ENCODE measurements at regions not wholly inside any gene's neighbourhood (a gene's known extent, or its start where the extent isn't known, plus 50 kb on each side); places are given as distances from the start of the nearest gene placed in this dataset.

DNA sequence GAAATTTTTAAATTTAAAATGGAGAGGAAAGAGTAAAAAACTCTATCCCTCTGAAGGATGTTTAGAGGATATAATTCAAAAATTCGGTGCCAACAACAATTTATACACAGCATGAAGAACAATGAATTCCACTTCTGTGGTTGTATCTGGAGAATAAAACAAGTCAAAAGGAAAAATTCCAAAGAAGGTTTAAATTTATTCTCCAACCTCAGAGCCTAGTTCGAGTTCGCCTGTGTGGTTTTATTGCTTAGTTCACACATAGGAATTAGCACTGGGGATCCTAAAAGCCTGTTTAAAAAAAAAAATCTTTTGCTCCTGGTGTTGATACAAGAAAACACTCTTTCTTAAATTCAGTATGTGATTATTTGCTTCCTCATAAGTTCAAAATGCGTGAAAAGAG lies 79.2 kb downstream of the LLPH start:
- TF ChIP-seq SRF (IDR thresholded peaks at IDR 0.05; ENCODE audit: low read depth in 2 of 2, low read length in 2 of 2) = no peak
- TF ChIP-seq EZH2 (IDR thresholded peaks at IDR 0.05; ENCODE audit: borderline replicate concordance, control insufficient read depth, low read depth, low read length) = no peak
- TF ChIP-seq, protein P1, sequence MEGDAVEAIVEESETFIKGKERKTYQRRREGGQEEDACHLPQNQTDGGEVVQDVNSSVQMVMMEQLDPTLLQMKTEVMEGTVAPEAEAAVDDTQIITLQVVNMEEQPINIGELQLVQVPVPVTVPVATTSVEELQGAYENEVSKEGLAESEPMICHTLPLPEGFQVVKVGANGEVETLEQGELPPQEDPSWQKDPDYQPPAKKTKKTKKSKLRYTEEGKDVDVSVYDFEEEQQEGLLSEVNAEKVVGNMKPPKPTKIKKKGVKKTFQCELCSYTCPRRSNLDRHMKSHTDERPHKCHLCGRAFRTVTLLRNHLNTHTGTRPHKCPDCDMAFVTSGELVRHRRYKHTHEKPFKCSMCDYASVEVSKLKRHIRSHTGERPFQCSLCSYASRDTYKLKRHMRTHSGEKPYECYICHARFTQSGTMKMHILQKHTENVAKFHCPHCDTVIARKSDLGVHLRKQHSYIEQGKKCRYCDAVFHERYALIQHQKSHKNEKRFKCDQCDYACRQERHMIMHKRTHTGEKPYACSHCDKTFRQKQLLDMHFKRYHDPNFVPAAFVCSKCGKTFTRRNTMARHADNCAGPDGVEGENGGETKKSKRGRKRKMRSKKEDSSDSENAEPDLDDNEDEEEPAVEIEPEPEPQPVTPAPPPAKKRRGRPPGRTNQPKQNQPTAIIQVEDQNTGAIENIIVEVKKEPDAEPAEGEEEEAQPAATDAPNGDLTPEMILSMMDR (IDR thresholded peaks at IDR 0.05 in 2 of 3, conservative IDR thresholded peaks at IDR 0.05 in 1 of 3; ENCODE audit: control insufficient read depth in 2 of 3, extremely low read depth in 1 of 3, insufficient read depth in 1 of 3, low read depth in 3 of 3, low read length in 3 of 3) = no peak
- TF ChIP-seq TAF1 (IDR thresholded peaks at IDR 0.05; ENCODE audit: borderline replicate concordance, low read depth, low read length) = no peak
- TF ChIP-seq CHD1 (IDR thresholded peaks at IDR 0.05; ENCODE audit: low read depth, low read length) = no peak
- TF ChIP-seq RAD21 (IDR thresholded peaks at IDR 0.05; ENCODE audit: insufficient read depth, low read depth, low read length) = no peak
- no peak for TF ChIP-seq POLR2A (IDR thresholded peaks at IDR 0.05; ENCODE audit: low read depth, low read length)
- TF ChIP-seq JUND (IDR thresholded peaks at IDR 0.05; ENCODE audit: low read depth, low read length) = no peak
